Astrocyte (in vitro differentiated cells and primary cell): ENCODE measurements at regions not wholly inside any gene's neighbourhood (a gene's known extent, or its start where the extent isn't known, plus 50 kb on each side); places are given as distances from the start of the nearest gene placed in this dataset.

ENCODE experiments used
- DNase-seq: peaks from one replicate; pipeline ENCODE4 v3.0.0-alpha.2; 2010; ENCODE audit warnings: low read depth
- FAIRE-seq: peaks from 2 replicates; lab custom pipeline; 2011; peaks lifted over from hg19 to GRCh38; lab: Jason Lieb, UNC
- H2AFZ ChIP-seq: 2 replicates; pipeline ENCODE4 v1.6.0; 2012; ENCODE audit warnings: low read depth, low read length, inconsistent platforms
- H3K27ac ChIP-seq: 2 replicates; pipeline ENCODE4 v1.5.1; 2011; ENCODE audit warnings: low read depth, low read length, inconsistent platforms
- H3K27me3 ChIP-seq: 2 replicates; pipeline ENCODE4 v1.6.0; 2011; ENCODE audit warnings: low read length, inconsistent platforms; ENCODE audit not compliant: insufficient read depth
- H3K36me3 ChIP-seq: 2 replicates; pipeline ENCODE4 v1.5.1; 2011; ENCODE audit warnings: low read length, inconsistent platforms; ENCODE audit not compliant: insufficient read depth
- H3K4me1 ChIP-seq: 2 replicates; pipeline ENCODE4 v1.5.1; 2011; ENCODE audit warnings: low read length, inconsistent platforms; ENCODE audit not compliant: insufficient read depth
- H3K4me2 ChIP-seq: 2 replicates; pipeline ENCODE4 v1.6.0; 2012; ENCODE audit warnings: low read length, inconsistent platforms
- H3K4me3 ChIP-seq: 2 replicates; pipeline ENCODE4 v1.5.1; 2011; ENCODE audit warnings: low read depth, mild to moderate bottlenecking, low read length, inconsistent platforms; ENCODE audit not compliant: insufficient read depth
- H3K79me2 ChIP-seq: 2 replicates; pipeline ENCODE4 v1.6.0; 2012; ENCODE audit warnings: mild to moderate bottlenecking, low read length, inconsistent platforms; ENCODE audit not compliant: insufficient read depth
- H3K9ac ChIP-seq: 2 replicates; pipeline ENCODE4 v1.6.0; 2012; ENCODE audit warnings: mild to moderate bottlenecking, low read length, inconsistent platforms
- H3K9me3 ChIP-seq: 2 replicates; pipeline ENCODE4 v1.5.1; 2012; ENCODE audit warnings: low read depth, mild to moderate bottlenecking, low read length, inconsistent platforms; ENCODE audit not compliant: insufficient read depth
- H4K20me1 ChIP-seq: 2 replicates; pipeline ENCODE4 v1.6.0; 2012; ENCODE audit warnings: low read length, inconsistent platforms; ENCODE audit not compliant: insufficient read depth
- H3K27ac Mint-ChIP-seq: one replicate; pipeline ENCODE4 v1.8.0; 2021; ENCODE audit warnings: mild to moderate bottlenecking, mixed read lengths; ENCODE audit not compliant: unreplicated experiment
- H3K27me3 Mint-ChIP-seq: one replicate; pipeline ENCODE4 v1.8.0; 2021; ENCODE audit warnings: low read depth, mixed read lengths; ENCODE audit not compliant: unreplicated experiment
- H3K36me3 Mint-ChIP-seq: one replicate; pipeline ENCODE4 v1.8.0; 2021; ENCODE audit warnings: low read depth, mixed read lengths; ENCODE audit not compliant: unreplicated experiment
- H3K4me1 Mint-ChIP-seq: one replicate; pipeline ENCODE4 v1.8.0; 2021; ENCODE audit warnings: low read depth, mixed read lengths; ENCODE audit not compliant: unreplicated experiment
- H3K4me3 Mint-ChIP-seq: one replicate; pipeline ENCODE4 v1.8.0; 2021; ENCODE audit warnings: mild to moderate bottlenecking, moderate library complexity, mixed read lengths; ENCODE audit not compliant: unreplicated experiment
- H3K9me3 Mint-ChIP-seq: one replicate; pipeline ENCODE4 v1.8.0; 2021; ENCODE audit warnings: mild to moderate bottlenecking, mixed read lengths; ENCODE audit not compliant: unreplicated experiment
- CTCF ChIP-seq: IDR thresholded peaks from 2 replicates; pipeline ENCODE4 v1.5.1; 2011; ENCODE audit warnings: low read depth, mild to moderate bottlenecking, inconsistent platforms, low read length, moderate library complexity; ENCODE audit not compliant: insufficient read depth
- EZH2 ChIP-seq: IDR thresholded peaks from 2 replicates; pipeline ENCODE4 v1.6.1; 2012; ENCODE audit warnings: mild to moderate bottlenecking, low read length, inconsistent platforms; ENCODE audit not compliant: insufficient read depth

GRCh38 chr4:64144994-64145393 is 264.3 kb downstream of the TECRL start:
- TF ChIP-seq EZH2 (no peak), CTCF (no peak)
- FAIRE-seq (no peak), DNase-seq (no peak)
- Histone ChIP-seq H3K27me3 (no peaks in the 10 kb centered on the region), H3K9ac (no peak overlapping the region), H3K9me3 (no peaks in the 10 kb centered on the region), H3K4me3 (no peak overlapping the region), H4K20me1 (no peaks in the 10 kb centered on the region), H3K4me1 (no peaks in the 10 kb centered on the region), H3K27ac (no peak overlapping the region), H3K79me2 (no peaks in the 10 kb centered on the region), H2AFZ (no peak overlapping the region), H3K4me2 (no peak overlapping the region), H3K36me3 (no peaks in the 10 kb centered on the region)
- Mint-ChIP-seq H3K36me3 (no peaks in the 10 kb centered on the region), H3K4me1 (peaks cover 3% of the 10 kb centered on the region), H3K9me3 (peaks cover 15% of the 10 kb centered on the region), H3K4me3 (no peak overlapping the region), H3K27ac (no peak overlapping the region), H3K27me3 (no peaks in the 10 kb centered on the region)

- Mint-ChIP-seq H3K36me3 (no peaks in the 10 kb centered on the region), H3K4me1 (no peaks in the 10 kb centered on the region), H3K4me3 (no peak overlapping the region), H3K9me3 (no peaks in the 10 kb centered on the region), H3K27me3 (no peaks in the 10 kb centered on the region), H3K27ac (no peak overlapping the region)
- Histone ChIP-seq H2AFZ (no peak overlapping the region), H3K4me3 (no peak overlapping the region), H3K9me3 (no peaks in the 10 kb centered on the region), H3K4me1 (no peaks in the 10 kb centered on the region), H3K79me2 (no peaks in the 10 kb centered on the region), H3K4me2 (no peak overlapping the region), H3K27ac (no peak overlapping the region), H3K27me3 (no peaks in the 10 kb centered on the region), H4K20me1 (no peaks in the 10 kb centered on the region), H3K9ac (no peak overlapping the region), H3K36me3 (no peaks in the 10 kb centered on the region)
- FAIRE-seq (no peak), DNase-seq (no peak)
- TF ChIP-seq EZH2 (no peak), CTCF (no peak)
Measured at GRCh38 chr4:64130907-64131306, 278.3 kb downstream of the TECRL start.

- Histone ChIP-seq H3K9me3 (no peaks in the 10 kb centered on the region), H3K27ac (no peak overlapping the region), H3K36me3 (no peaks in the 10 kb centered on the region), H3K4me2 (no peak overlapping the region), H3K9ac (no peak overlapping the region), H3K79me2 (no peaks in the 10 kb centered on the region), H4K20me1 (no peaks in the 10 kb centered on the region), H2AFZ (no peak overlapping the region), H3K27me3 (no peaks in the 10 kb centered on the region), H3K4me3 (no peak overlapping the region), H3K4me1 (no peaks in the 10 kb centered on the region)
- no peak for TF ChIP-seq CTCF
- TF ChIP-seq EZH2, result no peak
- Mint-ChIP-seq H3K4me3 (no peak overlapping the region), H3K27ac (no peak overlapping the region), H3K4me1 (no peaks in the 10 kb centered on the region), H3K36me3 (no peaks in the 10 kb centered on the region), H3K9me3 (peaks cover 4% of the 10 kb centered on the region), H3K27me3 (no peaks in the 10 kb centered on the region)
- FAIRE-seq (no peak), DNase-seq (no peak)
Measured at GRCh38 chr4:64125354-64125753, 283.9 kb downstream of the TECRL start.
